ENCODE measurements at regions not wholly inside any gene's neighbourhood (a gene's known extent, or its start where the extent isn't known, plus 50 kb on each side); places are given as distances from the start of the nearest gene placed in this dataset.

DNA sequence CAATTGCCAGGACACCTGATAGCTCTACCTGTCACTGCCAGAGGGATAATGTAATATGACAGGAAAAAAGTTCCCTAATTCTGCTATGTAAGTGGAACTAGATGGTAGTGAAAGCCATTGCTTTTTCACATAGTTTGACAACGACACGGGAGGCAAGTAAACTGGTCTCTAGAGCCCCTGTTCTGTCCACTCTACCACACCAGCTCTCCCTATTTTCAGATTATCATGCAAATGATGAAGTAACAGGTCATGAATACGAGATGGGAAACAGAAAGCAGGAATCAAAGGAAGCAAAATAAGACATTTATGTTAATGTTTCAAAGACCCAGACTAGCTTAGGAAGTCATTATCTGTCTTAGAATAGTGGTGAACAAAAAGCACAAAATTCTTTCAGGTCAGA lies 56.2 kb downstream of the TAF11L14 start:
- Histone ChIP-seq H3K27me3 (no peaks in the 10 kb centered on the region), H3K36me3 (no peaks in the 10 kb centered on the region), H3K4me3 (no peak overlapping the region), H3K9me3 (no peaks in the 10 kb centered on the region), H3K27ac (no peak overlapping the region), H3K4me1 (no peaks in the 10 kb centered on the region)
- ATAC-seq (ENCODE audit: low FRiP score in 2 of 2), result no peak
- no peak for TF ChIP-seq POLR2A (IDR thresholded peaks at IDR 0.05)
- no peak for TF ChIP-seq POLR2AphosphoS5 (IDR thresholded peaks at IDR 0.05)
- no peak for TF ChIP-seq EP300 (IDR thresholded peaks at IDR 0.05)
- TF ChIP-seq, protein P1, sequence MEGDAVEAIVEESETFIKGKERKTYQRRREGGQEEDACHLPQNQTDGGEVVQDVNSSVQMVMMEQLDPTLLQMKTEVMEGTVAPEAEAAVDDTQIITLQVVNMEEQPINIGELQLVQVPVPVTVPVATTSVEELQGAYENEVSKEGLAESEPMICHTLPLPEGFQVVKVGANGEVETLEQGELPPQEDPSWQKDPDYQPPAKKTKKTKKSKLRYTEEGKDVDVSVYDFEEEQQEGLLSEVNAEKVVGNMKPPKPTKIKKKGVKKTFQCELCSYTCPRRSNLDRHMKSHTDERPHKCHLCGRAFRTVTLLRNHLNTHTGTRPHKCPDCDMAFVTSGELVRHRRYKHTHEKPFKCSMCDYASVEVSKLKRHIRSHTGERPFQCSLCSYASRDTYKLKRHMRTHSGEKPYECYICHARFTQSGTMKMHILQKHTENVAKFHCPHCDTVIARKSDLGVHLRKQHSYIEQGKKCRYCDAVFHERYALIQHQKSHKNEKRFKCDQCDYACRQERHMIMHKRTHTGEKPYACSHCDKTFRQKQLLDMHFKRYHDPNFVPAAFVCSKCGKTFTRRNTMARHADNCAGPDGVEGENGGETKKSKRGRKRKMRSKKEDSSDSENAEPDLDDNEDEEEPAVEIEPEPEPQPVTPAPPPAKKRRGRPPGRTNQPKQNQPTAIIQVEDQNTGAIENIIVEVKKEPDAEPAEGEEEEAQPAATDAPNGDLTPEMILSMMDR (IDR thresholded peaks at IDR 0.05), result no peak
- WGBS, 2 donors, result 39 to 56% methylated on average over 3 of the region's 3 CpGs
- no peak for DNase-seq

DNA sequence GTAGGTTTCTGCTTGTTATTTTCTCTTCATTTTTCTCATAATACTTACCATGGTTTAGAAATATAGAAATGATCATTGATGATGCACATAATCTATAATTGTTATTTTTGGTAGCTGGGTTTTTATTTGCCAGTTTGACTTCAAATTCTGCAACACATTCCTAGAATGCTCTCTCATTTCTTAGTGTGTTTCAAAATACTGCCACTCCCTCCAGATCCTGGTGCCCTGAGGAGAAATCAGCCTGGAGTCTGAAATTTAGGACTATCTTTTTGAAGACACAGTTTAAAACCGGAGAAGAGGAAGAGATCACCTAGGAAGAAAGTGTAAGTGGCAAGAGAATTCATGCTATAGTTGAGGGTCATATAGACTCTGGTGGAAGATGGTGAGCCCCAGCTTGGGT lies 57.5 kb downstream of the TAF11L14 start:
- no peaks in the 10 kb centered on the region for H3K9me3 ChIP-seq
- H3K4me1 ChIP-seq, result no peaks in the 10 kb centered on the region
- H3K27me3 ChIP-seq, result no peaks in the 10 kb centered on the region
- DNase-seq, result no peak
- TF ChIP-seq, protein P1 (IDR thresholded peaks at IDR 0.05), result no peak
- no peak for TF ChIP-seq POLR2A (IDR thresholded peaks at IDR 0.05)
- TF ChIP-seq EP300 (IDR thresholded peaks at IDR 0.05), result no peak
- TF ChIP-seq POLR2AphosphoS5 (IDR thresholded peaks at IDR 0.05), result no peak
- ATAC-seq (ENCODE audit: low FRiP score in 2 of 2), result no peak
- WGBS, 2 donors, result 66 to 68% methylated on average over 1 of the region's 1 CpG
- H3K27ac ChIP-seq, result no peak overlapping the region
- no peak overlapping the region for H3K4me3 ChIP-seq
- no peaks in the 10 kb centered on the region for H3K36me3 ChIP-seq

DNA sequence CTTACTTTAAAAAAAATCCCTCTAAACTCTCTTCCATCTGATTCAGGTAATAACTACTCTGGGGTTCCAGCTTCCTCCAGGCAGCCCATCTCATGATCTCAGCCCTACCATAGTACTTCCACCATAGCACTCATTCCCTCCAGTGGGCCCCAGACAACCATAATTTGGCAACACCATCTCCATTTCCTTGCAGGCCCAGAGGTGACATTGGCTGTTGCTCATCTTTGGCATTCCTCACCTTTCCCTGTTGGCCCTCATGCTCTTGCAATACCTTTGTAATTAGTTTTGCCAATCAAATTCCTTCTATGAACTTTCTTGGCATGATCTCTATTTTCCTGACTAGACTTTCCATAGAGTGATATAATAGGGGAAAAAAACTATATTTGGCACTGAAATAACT lies 60.1 kb downstream of the TAF11L14 start:
- no peaks in the 10 kb centered on the region for H3K36me3 ChIP-seq
- DNase-seq (no peak), ATAC-seq (ENCODE audit: low FRiP score in 2 of 2) (no peak)
- H3K9me3 ChIP-seq, result no peaks in the 10 kb centered on the region
- TF ChIP-seq POLR2A (IDR thresholded peaks at IDR 0.05), result no peak
- no peak for TF ChIP-seq EP300 (IDR thresholded peaks at IDR 0.05)
- TF ChIP-seq, protein P1 (IDR thresholded peaks at IDR 0.05), result no peak
- TF ChIP-seq POLR2AphosphoS5 (IDR thresholded peaks at IDR 0.05), result no peak
- H3K4me3 ChIP-seq, result no peak overlapping the region
- no peaks in the 10 kb centered on the region for H3K4me1 ChIP-seq
- H3K27ac ChIP-seq, result no peak overlapping the region
- no peaks in the 10 kb centered on the region for H3K27me3 ChIP-seq

DNA sequence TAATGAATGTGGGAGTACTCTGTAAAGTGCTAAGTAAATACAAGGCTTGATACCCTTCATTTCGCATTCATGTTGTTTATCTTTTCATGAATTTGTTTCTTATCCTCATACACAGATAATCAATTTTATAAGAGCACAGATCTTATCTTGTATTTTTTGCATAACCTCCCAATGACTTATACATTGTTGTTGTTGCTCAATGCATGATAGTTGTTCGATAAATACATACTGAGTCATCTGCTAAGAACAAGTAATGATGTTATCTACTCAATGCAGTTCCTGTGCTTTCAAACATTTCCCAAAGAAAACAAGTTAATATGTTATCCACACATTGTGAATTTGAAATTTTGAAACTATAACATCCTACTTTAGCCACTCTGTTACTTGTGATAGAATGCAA lies 60.7 kb downstream of the TAF11L14 start:
- no peaks in the 10 kb centered on the region for H3K4me1 ChIP-seq
- no peaks in the 10 kb centered on the region for H3K36me3 ChIP-seq
- H3K27me3 ChIP-seq, result no peaks in the 10 kb centered on the region
- H3K9me3 ChIP-seq, result no peaks in the 10 kb centered on the region
- TF ChIP-seq EP300 (IDR thresholded peaks at IDR 0.05) (no peak), POLR2A (IDR thresholded peaks at IDR 0.05) (no peak), POLR2AphosphoS5 (IDR thresholded peaks at IDR 0.05) (no peak)
- TF ChIP-seq, protein P1 (IDR thresholded peaks at IDR 0.05), result no peak
- DNase-seq (no peak), ATAC-seq (ENCODE audit: low FRiP score in 2 of 2) (no peak)
- H3K27ac ChIP-seq, result no peak overlapping the region
- no peak overlapping the region for H3K4me3 ChIP-seq
- 52 to 74% methylated on average over 2 of the region's 2 CpGs for WGBS, 2 donors

DNA sequence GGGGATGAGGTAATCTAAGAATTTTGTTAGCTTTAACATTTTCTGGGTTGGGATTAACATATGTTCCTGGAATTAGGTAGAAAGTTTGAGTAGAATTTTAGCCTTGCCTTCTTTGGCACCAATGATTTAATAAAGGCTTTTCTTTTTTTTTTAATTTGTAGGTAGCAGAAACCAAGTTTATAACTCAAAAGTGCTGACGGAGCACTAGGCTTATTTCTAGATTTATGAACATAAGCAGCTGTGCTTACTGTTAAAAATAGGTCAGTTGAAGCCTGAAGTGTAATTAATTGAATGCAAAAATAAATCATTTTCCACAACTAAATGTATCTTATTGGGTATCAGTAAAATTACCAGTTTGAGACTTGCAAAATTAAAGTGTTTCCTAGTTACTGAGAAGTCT lies 62.4 kb downstream of the TAF11L14 start:
- H3K36me3 ChIP-seq, result no peaks in the 10 kb centered on the region
- H3K9me3 ChIP-seq, result no peaks in the 10 kb centered on the region
- WGBS, 2 donors, result 53 to 81% methylated on average over 1 of the region's 1 CpG
- H3K4me1 ChIP-seq, result no peaks in the 10 kb centered on the region
- no peak overlapping the region for H3K27ac ChIP-seq
- H3K4me3 ChIP-seq, result no peak overlapping the region
- TF ChIP-seq, protein P1 (IDR thresholded peaks at IDR 0.05), result no peak
- TF ChIP-seq EP300 (IDR thresholded peaks at IDR 0.05) (no peak), POLR2A (IDR thresholded peaks at IDR 0.05) (no peak), POLR2AphosphoS5 (IDR thresholded peaks at IDR 0.05) (no peak)
- DNase-seq (no peak), ATAC-seq (ENCODE audit: low FRiP score in 2 of 2) (no peak)
- H3K27me3 ChIP-seq, result no peaks in the 10 kb centered on the region
